ENCODE measurements at regions not wholly inside any gene's neighbourhood (a gene's known extent, or its start where the extent isn't known, plus 50 kb on each side); places are given as distances from the start of the nearest gene placed in this dataset.

DNA sequence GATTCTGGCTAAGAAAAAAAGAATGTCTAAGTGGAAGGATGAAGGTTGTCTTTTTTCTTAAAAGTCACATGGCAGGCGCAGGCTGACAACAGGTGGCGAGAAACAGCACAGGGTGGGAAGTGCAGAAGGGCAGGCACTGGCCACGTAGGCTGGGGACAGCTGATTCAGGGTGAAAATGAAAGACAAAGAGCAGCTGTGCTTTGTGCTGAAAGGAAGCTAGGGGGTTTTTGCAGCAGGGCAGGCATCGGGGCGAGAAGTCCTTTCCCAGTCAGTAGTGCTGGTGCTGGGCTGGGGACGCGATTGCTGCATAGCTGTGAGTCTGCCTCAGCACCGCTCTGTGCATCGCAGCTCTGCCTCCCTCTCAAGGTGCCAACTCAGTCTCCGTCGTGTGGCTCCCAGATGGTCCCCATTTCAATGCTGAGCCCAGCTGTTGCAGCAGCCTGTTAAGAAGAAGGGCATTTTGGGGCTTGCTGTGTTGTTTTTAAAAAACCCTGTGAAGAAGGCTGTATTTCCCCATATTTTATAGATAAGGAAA is 183.1 kb upstream of the CCL2 start:
- TF ChIP-seq, protein P1, sequence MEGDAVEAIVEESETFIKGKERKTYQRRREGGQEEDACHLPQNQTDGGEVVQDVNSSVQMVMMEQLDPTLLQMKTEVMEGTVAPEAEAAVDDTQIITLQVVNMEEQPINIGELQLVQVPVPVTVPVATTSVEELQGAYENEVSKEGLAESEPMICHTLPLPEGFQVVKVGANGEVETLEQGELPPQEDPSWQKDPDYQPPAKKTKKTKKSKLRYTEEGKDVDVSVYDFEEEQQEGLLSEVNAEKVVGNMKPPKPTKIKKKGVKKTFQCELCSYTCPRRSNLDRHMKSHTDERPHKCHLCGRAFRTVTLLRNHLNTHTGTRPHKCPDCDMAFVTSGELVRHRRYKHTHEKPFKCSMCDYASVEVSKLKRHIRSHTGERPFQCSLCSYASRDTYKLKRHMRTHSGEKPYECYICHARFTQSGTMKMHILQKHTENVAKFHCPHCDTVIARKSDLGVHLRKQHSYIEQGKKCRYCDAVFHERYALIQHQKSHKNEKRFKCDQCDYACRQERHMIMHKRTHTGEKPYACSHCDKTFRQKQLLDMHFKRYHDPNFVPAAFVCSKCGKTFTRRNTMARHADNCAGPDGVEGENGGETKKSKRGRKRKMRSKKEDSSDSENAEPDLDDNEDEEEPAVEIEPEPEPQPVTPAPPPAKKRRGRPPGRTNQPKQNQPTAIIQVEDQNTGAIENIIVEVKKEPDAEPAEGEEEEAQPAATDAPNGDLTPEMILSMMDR (conservative IDR thresholded peaks at IDR 0.05; ENCODE audit: low read depth, low read length): no peak
- no peak for TF ChIP-seq EZH2 (IDR thresholded peaks at IDR 0.05; ENCODE audit: borderline replicate concordance, low read depth, low read length, poor library complexity, severe bottlenecking)
